ENCODE measurements at regions not wholly inside any gene's neighbourhood (a gene's known extent, or its start where the extent isn't known, plus 50 kb on each side); places are given as distances from the start of the nearest gene placed in this dataset.

DNA sequence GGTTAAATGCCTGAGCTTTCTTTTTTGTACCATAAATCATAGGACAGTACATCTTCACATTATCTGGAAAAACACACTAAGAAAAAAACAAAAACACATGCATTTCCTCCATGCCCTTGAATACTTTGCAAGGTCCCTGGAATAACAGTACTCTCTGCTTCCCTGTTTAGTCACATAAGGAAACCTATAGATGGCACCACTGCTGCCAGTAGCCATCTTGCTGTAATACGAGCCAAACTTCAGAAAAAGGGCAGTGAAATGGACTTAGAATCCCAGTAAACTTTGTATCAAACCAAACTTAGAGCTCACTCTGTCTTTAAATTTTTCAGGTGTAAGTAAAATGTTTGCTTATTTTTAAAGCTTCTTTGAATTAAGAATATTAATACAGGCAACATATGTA, 435.5 kb downstream of the KCNJ2 start:
- TF ChIP-seq ZFX (IDR thresholded peaks at IDR 0.05): no peak
- TF ChIP-seq, protein P1, sequence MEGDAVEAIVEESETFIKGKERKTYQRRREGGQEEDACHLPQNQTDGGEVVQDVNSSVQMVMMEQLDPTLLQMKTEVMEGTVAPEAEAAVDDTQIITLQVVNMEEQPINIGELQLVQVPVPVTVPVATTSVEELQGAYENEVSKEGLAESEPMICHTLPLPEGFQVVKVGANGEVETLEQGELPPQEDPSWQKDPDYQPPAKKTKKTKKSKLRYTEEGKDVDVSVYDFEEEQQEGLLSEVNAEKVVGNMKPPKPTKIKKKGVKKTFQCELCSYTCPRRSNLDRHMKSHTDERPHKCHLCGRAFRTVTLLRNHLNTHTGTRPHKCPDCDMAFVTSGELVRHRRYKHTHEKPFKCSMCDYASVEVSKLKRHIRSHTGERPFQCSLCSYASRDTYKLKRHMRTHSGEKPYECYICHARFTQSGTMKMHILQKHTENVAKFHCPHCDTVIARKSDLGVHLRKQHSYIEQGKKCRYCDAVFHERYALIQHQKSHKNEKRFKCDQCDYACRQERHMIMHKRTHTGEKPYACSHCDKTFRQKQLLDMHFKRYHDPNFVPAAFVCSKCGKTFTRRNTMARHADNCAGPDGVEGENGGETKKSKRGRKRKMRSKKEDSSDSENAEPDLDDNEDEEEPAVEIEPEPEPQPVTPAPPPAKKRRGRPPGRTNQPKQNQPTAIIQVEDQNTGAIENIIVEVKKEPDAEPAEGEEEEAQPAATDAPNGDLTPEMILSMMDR (conservative IDR thresholded peaks at IDR 0.05): peak; percentile 11; the same call in 1 of the 2 replicates
- H3K27ac ChIP-seq: no peak overlapping the region

DNA sequence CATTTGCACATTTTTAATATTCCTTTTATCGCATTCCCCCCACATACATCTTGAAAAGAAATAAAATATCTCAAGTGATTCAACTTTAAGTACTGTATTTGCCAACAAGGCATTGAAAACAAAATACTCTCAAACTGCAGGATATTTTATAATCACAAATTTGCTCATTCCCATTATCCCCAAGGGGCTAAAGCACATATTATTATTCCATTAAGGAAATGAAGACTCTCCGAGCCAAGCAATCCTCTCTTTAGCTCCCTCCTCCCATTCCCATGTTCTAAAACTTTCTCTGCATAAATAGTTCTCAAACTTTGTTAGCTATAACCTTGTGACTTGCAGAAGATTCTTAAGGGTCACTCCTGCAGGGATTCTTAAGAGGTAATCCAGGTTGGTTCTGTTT, 436.8 kb downstream of the KCNJ2 start:
- no peak overlapping the region for H3K27ac ChIP-seq
- no peak for TF ChIP-seq ZFX (IDR thresholded peaks at IDR 0.05)
- TF ChIP-seq, protein P1 (conservative IDR thresholded peaks at IDR 0.05): no peak

DNA sequence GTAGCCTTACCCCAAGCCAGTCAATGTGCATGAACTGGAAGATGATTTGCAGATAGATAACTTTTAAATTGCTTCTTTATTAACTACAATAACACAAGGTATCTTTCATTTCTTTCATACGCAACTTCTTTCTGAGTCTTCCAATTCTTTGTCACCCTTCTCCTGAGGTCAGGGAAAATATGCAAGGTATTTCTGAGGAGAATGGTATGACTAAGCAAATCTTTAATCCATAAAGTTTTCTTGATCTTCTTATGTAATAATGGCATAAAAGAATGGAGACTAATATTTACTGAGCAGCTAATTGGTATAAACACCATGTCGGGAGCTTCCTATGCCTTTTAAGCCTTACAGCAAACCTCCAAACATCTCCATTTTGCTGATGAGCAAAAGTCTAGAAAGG, 438.9 kb downstream of the KCNJ2 start:
- no peak overlapping the region for H3K27ac ChIP-seq
- TF ChIP-seq, protein P1 (conservative IDR thresholded peaks at IDR 0.05): no peak
- no peak for TF ChIP-seq ZFX (IDR thresholded peaks at IDR 0.05)

DNA sequence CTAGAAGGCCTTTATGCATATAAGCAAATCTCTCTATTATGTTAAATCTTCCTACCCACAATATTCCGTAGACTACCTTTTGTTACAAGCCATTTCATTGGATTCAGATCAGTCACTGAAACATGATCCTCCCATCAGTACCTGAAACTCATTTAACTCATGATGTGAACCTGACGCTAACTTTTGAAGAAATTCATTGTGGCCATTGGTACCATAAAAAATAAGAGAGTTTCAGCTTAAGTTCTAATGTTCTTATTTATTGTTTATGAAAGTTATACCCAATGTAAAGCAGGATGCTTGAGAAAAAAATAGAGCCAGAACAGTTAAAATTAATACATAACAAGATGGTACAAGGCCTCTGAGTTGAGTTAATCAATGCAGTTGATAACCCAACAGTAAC, 439.6 kb downstream of the KCNJ2 start:
- H3K27ac ChIP-seq: no peak overlapping the region
- TF ChIP-seq, protein P1 (conservative IDR thresholded peaks at IDR 0.05): no peak
- TF ChIP-seq ZFX (IDR thresholded peaks at IDR 0.05): no peak

DNA sequence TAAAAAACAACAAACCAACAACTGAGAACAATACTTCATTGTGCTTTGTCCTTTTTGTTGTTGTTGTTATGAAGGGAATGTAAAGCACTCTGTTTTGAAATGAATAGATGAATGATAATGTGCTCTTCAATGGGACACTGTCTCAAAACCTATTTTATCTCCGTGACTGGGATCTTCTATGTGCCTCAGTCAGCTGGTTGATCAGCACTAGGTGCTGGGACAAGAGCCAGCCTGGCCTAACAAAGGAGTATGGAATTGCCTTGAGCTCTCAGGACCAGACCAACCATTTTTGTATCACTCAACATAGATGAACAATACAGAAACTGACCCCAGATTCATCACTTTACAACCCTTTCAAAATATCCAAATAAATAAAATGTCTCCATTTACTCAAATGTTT, 440.2 kb downstream of the KCNJ2 start:
- no peak for TF ChIP-seq ZFX (IDR thresholded peaks at IDR 0.05)
- TF ChIP-seq, protein P1 (conservative IDR thresholded peaks at IDR 0.05): no peak

DNA sequence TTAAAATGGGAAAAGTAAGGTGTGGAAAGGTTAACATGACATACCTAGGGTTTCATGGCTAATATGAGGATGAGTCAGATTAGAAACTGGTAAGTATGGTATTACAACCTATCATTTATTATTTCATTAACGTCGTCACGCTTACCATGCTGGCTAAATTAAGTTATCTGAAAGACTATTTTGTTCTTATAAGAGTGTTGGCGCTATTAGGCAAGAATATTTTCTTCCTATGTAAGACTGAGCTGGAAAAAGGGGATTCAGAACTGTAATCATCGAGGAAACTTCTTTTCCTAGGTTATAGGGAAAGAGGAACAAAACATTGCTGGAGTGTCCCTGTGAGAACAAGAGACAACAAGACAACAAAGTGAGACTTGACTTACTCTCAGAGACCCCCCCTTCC, 440.8 kb downstream of the KCNJ2 start:
- H3K27ac ChIP-seq: no peak overlapping the region
- TF ChIP-seq, protein P1 (conservative IDR thresholded peaks at IDR 0.05): no peak
- no peak for TF ChIP-seq ZFX (IDR thresholded peaks at IDR 0.05)

More for the DNA sequence above, 440.2 kb downstream of the KCNJ2 start:
- H3K27ac ChIP-seq: no peak overlapping the region

DNA sequence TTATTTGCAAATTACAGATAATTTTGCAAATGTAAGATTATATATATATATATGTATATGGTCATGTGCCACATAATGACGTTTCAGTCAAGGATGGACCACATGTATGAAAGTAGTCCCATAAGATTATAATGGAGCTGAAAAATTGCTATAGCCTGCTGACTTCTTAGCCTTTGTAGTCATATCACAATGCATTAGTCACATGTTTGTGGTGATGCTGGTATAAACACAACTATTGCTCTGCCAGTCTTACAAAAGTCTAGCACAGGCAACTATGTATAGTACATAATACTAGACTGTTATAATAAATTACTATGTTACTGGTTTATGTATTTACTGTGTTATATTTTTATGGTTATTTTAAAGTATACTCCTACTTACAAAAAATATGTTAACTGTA, 444.3 kb downstream of the KCNJ2 start:
- no peak for TF ChIP-seq ZFX (IDR thresholded peaks at IDR 0.05)
- TF ChIP-seq, protein P1 (conservative IDR thresholded peaks at IDR 0.05): no peak
- no peak overlapping the region for H3K27ac ChIP-seq
